CD4-positive, alpha-beta T cell treated with Interleukin-1 beta for 1 hour (primary cell): ENCODE measurements at regions not wholly inside any gene's neighbourhood (a gene's known extent, or its start where the extent isn't known, plus 50 kb on each side); places are given as distances from the start of the nearest gene placed in this dataset.

Experiments used
- DNase-seq, 2 donors: peaks; one replicate each; pipeline ENCODE4 v3.0.0-alpha.2; 2020 to 2022

DNA sequence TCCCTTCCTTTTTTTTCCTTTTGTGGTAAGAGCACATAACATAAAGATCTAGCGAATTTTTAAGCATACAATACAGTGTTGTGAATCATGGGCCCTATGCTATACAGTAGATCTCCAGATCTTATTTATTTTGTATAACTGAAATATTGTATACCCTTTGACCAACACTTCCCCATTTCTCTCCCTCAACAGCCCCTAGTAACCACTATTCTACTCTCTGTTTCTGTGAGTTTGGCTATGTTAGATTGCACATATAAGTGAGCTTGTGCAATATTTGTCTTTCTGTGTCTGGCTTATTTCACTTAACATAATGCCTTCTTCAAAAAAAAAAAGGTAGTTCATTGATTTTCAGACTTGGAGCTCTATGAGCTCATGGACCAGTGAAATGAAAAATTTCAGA lies 180.5 kb downstream of the C11orf91 start:
- DNase-seq = no peak

DNA sequence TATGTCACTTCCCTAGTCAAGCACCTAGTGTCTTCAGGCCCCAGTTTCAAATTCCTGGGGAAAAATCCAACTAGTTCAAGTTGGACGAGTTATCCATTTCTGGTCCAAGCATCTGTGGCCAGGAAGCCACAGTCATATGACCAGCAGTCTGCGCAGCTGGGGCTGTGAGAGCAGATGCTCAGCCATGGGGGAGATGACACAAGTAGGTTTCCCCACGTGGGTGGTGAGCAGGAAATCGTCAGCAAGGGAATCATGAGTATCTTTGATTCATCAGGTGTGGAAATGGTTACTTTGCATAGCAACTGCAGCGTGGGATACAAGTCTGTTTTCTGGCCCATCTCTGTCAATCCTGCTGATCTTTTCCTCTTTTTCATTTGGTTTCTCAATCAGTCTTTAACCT lies 185.3 kb downstream of the C11orf91 start:
- DNase-seq = no peak

DNA sequence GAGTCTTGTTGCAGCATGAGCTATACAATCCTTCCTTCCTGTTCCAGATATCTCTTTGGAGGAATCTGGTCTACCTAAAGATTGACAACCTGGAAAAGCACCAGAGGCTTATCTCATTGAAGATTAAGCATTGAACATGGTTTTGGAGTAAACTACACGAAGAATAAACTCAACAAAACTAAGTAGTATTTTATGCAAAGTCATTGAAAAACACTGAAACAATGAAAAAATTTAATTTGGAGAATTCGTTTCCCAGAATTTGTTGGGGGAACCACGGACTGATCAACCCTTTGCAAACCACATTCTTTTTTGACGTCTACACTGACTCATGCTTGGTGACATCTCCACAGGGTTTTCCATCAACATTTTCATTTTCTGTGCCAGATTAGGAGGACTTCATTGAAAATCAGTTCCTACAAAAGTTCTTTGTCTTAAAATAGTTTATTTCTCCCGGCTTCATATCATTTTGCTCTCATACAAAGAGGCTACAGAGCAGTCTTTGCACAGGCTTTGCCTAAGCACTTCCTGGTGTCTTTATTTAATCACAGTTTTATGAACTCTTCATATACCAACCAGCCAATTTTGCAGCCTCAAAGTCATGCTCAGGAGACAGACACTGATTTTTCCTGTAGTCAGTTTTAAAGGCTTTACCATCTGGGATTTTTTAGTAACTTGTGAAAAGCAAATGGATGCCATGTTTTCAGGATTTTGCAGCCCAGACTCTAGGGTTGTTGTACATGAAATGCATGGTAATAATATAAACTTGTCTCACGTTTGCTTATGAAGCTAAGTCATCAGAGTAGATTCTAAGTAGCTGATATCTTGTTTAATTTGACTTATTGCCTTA lies 186.3 kb downstream of the C11orf91 start:
- no peak for DNase-seq

DNA sequence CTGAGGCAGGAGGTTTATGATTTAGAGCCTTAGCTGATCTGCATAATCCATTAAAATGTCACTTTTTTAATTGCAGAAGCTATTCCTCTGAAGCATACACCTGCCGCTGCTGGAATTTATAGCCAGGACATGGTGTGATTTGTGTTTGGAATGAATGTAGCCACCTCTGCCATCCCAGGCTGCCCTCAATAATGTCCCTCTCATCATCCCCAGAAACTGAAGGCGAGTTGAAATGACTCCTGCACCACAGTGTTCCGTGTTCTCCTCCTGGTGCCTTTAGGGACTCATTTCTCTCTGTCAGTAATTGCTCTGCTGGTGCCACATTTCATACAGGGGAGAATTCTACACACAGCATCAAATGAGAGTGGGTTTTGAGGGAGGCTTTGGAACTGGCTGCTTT lies 191.0 kb downstream of the C11orf91 start:
- DNase-seq = no peak

DNA sequence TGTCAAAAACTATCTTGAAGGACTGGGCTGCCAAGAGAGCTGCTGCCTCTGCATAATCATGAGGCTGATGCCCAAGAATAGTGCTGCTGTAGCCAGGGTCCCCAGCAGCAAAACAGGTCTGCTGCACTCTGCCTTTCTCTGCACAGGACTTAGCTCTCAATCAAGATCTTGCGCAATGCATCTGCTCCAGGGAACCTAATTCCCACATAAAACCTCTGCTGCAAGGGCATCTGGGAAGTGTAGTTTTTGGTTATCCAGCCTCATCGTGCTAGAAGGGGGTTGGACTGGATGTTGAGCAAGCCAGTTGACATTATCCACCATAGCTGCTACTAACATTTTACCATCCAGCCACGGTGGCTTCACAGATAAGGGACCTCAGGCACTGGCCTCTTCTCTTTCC lies 192.7 kb downstream of the C11orf91 start:
- no peak for DNase-seq

DNA sequence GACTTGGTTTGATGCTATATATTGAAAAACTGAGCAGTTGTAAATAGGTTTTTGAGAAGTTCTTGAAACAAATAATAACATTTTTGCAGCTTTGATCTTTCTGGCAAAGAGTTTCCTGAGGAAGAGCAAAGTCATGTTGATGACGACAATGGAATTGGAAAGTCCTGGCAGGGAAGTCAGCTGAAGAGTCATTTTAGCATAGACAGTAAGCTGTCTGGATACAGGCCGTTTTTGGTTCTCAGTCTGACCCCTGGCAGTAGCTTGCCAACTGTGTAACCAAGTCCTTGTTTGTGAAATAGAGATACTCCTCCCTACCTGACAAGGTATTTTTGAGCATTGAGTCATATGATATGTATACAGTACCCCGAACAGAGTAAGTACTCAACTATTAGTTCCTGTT lies 193.3 kb downstream of the C11orf91 start:
- DNase-seq = no peak

DNA sequence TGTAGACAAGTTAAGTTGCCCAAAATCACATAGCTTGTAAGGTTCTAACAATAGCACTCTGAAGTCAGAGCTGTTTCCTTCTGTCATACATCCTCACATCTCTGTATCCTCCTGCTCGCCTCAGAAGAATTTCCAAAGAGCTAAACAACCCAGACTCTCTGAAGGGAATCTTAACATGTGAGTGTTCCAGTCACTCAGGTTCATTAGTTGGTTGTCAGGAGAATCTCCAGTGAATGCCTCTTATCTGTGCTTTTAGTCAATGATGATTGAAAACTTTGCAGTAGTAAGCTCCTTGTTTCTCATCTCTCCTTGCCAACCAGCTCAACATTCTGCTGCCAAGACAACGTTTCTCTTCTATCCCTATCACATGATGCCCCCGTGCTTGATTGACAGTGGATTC lies 195.5 kb downstream of the C11orf91 start:
- no peak for DNase-seq

DNA sequence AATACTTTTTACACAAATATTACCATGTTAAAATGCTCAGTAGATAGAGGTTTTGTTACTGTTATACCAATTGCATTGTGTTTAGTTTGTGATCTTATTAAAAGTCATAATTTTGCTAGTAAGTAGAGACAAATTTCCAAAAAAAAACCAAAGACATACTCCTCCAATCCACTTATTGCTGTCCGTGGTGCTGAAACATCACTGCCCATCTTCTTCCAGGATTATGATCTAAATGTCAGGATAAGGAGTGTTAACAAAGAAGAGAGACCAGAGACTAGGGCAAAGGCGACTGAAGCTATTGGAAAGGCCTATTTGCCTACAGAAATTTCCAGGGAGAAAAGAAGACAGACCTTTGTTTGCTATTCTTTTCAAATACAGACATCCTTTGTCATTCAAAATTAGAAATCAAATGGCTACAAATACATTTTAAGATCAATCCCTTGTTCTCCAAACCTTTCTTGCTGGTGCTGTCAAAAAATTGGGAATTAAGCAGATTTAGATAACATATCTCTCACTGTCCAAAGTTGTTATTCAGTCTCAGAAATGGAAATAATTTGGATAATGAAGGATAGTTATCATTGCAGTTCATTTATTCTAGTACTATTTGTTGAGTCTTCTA lies 199.7 kb downstream of the C11orf91 start:
- DNase-seq = no peak

DNA sequence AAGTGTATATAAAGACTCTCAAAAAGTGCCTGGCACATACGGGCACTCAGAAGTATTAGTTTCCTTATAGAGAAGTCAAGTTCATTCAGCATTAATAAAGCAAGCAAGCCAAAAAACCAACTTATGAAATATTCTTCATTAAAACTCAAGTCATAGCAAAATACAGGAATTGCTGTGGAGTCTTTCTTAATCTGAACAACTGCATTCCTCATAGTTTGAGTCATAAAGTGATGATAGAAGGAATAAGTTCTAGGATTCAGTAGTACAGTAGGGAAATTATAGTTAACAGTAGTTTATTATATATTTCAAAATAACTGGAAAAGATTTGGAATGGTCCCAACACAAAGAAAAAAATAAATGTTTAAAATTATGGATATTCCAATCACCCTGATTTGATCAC lies 200.3 kb downstream of the C11orf91 start:
- DNase-seq = no peak

DNA sequence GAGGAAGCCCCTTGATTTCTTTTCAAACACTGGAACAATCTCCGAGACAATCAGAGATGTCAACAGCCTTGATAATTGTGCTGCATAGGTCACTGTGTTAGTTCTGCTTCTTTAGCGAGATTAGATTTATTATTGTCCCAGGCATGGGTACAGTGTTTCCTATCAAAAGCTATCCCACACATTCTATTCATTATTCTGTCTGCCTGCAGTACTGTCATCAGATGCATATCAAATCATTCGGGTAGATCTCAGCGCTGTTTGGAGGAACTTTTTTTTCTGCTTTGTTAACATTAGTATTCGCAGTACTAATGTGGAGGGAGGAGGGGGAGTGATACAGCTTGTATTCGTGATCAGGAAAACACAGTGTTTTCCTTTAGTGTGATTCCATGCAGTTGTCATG lies 208.0 kb downstream of the C11orf91 start:
- no peak for DNase-seq

DNA sequence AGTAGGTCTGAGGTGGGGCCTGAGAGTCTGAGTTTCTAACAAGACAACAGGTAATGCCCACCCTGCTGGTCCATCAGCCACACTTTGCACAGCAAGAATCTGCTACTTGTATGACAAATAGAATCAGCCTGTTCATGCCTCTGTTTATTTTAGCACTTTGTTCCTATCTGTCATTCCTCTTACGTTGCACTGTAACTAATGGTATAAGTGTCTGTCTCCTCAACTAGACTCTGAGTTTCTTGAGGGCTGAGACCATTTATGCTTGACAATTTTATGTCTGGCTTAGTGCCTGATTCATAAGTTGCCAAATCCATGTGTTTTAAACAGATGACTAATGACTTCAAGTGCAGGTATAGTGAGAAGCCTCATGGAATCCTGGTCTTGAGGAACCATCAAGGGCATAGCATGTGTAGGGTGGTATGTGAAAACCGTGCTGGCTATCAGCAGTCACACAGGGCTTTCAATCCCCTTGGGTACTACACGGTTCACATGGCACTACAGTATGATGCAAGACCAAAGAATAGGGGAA lies 209.7 kb downstream of the C11orf91 start:
- DNase-seq = no peak

DNA sequence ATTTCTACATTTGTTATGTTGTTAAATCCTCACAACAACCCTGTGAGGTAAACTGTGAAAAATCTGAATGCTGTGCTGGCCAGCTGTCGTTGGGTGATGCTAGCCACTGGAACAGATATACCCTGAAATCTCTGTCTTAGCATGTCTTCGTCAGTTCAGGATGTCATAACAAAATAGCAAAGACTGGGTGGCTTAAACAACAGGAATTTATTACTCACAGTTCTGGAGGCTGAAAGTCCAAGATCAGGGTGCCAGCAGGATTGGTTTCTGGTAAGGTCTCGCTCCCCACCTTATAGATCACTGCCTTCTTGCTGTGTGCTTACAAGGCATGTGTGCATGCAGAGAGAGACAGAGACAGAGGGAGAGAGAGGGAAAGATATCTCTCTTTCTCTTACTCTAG lies 211.7 kb downstream of the C11orf91 start:
- no peak for DNase-seq

DNA sequence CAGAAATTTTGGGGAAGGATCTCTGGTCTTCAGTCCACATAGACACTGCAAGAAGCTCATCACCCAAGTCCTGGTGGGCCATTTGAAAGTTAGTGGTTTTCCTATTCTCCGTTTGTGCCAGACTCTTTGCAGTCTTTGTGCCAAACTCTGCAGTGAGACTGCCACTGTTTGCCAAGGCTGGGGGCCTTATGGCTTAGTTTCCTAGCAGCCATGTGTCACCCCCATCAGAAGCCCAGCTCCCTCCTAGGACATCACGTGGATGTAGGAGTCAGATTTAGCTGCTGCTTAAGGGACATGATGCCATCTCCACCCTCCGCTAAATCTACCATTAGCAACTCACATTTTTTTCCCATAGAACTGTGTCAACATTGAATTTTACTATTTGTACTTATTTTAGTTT lies 220.0 kb downstream of the C11orf91 start:
- DNase-seq = no peak

DNA sequence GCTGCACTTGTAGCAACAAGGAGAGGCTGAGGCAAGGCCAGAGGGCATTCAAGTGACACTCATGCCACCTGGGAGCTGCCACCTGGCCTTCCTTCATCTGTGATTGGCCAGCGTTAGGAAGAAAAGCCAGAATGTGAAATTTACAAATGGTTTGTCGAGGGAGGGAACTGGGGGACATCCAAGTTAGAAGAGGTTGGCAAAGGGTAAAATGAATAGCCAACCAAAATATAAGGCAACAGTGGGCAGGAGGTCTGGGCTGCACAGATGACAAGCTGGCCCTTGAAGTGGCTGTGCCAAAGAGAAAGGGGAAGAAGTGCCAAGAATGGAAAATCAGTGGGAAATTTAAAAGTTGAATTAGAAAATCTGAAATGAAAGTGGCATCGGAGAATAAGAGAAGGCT lies 221.4 kb downstream of the C11orf91 start:
- no peak for DNase-seq

DNA sequence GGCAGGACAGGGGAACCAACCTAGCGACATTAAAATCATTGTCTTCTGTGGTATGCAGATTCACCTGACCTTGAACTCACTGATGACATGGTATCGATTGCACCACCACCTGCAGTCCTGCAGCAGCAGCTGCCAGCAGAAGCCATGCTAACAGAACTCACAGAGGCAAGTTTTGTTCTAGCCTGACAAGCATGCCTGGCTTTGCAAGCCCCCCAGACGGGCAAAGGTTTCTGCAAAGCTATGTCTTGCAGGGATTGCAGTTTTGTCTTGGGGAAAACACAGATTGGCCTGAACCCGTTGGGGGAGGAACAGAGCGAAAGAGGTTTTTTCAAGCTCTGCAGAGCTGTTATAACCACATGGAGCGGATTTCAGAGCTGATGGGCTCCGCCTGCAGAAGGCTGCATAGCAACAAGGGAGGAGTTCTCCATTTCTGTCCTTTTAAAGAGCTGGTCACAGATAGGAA lies 221.0 kb downstream of the HIPK3 start:
- no peak for DNase-seq

DNA sequence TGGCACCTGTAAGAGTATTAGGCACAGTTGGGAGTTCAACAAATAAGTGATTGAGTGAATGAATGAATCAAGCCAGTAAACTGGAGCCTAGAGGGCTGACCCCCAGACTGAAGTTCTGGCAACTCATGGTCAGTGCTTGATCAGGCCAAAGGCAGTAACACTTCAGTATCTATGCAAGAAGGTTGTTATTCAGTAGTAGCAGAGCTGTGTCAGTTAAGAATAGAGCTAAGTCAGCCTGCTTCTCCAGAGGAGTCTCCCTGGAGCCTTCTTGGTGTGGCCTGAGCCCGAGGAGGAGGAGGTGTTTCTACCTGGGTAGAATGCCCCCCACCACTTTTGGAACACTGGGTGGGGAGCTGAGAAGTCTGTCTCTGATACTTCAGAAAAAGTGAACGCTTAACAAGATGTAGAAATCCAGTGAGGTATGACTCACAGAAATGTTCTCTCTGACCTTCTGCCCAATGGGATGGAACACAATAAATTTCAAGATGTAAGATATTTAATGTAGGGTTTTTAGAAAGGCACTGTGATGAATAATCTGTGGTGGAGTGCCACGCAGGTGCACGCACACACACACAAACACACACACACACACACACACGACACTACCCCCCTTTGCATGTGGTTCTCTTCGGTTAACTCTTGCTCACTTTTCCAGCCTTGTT lies 219.9 kb downstream of the HIPK3 start:
- DNase-seq = no peak

DNA sequence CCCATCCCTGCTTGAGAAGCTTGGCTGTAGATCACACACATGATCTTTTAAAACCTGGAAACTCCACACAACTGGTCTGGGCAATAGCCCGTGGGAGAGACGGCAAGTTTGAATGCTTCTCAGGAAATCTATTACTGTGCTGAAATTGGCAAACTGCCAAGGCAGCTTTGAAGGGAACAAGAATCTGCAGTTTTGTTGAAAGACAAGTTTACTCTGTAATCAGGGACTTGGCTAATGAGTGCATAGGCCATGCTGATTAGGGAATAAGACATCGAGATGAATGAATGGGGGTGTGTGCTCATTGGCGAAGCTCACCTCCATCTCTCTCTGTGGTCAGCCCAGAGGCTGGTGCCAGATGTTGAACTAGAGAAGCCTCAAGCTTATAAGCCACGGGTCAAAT lies 218.8 kb downstream of the HIPK3 start:
- no peak for DNase-seq

DNA sequence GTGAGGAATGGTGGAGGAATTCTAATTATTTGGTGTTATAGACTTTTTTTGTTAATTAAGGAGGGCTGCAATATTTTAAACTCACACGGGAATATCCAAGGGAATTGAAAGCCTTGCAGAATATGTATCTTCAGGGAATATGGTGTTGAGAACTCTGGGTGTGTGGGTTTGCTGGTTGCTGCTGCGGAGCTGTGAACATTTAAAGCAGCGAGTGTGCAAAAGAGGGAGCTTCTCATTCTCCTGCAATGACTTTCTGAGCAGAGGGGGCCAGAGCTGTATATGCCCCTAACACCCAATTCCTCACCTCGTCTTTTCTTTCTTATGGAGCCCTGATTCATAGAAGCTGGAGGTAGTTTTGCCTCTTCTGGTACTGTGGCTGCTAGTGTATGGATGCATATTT lies 217.7 kb downstream of the HIPK3 start:
- no peak for DNase-seq

DNA sequence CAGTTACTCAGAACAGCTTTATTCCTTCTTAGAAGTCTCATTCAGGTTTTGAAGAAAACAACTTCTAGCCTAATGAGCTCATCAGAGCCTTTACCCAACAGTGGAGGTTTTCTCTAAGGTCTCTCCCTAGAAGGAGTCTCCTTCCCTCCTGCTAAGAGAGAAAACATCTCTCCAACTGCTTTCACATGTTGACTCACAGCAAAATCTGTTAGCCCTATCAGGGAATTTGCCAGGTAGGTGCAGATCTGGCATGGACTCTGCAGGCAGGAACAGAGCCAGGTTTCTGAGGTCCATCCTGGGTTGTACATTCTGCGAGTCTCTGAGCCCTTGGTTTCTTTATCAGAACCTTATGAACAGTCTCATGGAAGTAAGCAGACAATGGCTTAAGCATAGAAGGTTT lies 214.4 kb downstream of the HIPK3 start:
- no peak for DNase-seq

DNA sequence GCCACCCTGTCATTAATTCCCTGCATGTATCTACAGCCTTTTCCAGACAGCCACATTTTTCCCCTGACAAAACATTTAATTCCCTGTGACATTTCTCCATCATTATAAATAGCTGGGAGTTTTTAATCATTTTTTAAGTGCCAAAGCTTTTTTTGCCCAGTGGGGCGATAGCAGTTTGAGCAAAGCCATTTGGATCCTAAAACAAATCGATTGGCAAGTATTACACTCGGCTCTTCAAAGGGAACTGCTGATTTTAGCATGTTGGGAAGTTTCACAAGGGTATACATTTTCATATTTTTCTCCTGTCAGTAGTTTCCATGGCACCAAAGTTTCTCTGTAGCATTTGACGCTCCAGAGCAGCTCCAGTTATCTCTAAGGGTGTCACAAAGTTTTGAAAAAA lies 210.8 kb downstream of the HIPK3 start:
- DNase-seq = no peak

DNA sequence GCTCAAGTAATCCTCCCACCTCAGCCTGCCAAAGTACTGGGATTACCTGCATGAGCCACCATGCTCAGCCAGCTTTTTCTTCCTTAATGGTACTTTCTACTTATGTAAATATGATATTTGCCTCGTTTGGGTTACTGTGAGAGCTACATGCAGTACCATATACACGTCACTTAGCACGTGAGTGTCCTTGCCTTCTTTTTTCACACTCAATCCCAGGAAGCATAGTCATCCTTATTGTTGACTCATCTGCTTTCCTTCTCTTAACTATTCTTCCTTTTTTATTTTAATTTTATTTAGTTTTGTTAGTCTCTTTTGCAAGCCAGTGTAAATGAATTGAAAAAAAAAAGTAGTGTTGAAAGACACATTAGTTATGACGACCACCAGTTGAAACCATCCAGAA lies 205.9 kb downstream of the HIPK3 start:
- no peak for DNase-seq

DNA sequence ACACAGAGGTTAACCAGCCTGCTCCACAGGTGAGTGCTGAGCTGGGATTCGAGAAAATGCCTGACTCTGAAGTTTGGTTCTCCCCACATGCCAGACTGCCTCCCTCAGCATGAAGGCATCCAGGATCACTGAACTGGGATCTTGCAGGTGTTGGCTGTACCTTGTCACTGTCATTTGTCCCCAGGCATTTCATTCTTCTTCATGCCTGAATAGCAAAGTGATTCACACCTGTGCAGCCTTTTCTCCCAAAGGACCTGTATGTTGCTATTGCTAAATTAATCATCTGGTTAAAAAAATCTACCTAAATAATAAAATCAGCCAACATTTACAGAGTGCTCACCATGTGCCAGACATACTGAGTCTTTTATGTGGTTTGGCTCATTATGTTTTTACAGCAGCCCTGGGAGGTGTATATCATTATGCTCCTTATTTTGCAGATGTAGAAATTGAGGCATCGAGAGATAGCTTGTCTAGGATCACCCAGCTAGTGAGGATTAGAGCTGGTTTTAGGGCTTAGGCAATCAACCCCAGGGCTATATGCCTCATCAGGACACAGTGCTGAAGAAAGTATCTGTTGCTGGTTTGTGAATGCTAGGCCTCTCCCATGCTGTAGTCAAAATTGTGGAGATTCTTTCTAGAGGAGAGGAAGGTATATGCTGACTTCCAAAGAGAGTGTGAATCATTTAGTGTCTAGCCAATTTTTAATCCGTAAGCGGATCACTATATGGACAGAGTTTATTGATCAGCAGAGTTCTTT lies 204.4 kb downstream of the HIPK3 start:
- DNase-seq = no peak

DNA sequence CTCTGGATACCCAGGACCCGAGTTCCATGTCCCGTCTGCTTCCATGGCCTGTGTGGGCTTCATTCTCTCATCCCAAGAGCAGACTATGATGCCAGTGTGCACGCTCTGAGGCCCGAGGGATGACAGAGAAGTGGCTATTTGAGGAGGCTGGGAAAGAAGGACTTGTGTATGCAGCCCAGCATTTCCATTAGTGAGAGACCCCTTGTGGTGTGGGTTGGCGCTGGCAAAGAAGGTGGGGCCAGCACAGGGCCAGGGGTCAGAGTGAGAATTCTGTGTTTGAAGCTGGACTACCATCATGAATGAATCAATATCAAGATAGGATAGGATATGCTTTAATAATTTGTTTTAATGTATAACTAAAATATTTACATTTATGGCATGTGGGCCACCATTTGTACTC lies 200.8 kb downstream of the HIPK3 start:
- no peak for DNase-seq
